CD4-positive, alpha-beta T cell treated with Interleukin-10 for 1 hour (primary cell): ENCODE measurements at regions not wholly inside any gene's neighbourhood (a gene's known extent, or its start where the extent isn't known, plus 50 kb on each side); places are given as distances from the start of the nearest gene placed in this dataset.

Experiments
- DNase-seq: peaks from one replicate; pipeline ENCODE4 v3.0.0-alpha.2; 2020

DNA sequence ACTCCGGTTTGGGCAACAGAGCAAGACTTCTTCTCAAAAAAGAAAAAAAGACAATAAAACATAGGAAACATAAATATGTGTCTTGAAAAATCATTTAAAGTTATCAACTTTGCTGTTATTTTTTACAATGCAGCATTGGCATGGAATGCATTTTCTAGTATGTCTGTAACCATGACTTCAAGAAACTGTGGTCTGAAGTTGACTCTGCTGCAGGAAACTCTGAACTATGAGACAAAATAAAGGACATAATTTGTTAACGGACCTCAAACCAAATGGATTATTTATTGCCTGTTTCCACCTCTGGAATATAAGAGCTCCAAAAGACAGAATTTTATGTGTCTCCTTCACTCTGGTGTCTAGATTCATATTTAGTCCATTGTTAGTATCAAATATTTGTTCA, 79.1 kb downstream of the TRIB2 start:
- DNase-seq = no peak

DNA sequence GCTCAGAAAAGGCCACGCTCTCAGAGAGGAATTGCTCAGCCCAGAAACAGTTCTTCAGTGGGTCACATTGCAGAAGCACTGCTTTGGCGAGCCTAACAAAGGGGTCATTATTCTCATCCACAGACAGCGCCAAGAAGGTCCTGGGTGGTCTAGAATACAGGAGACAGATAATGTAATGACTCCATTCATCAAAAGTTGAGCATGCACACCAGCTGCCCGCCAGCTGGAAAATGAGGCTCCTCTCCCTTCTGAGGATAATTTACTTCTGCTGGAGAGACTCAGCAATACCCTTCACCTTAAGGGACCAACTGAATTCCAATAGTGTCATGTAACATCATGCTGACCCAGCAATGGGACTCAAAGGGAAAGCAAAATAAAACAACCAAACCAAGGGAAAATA, 79.9 kb downstream of the TRIB2 start:
- no peak for DNase-seq

DNA sequence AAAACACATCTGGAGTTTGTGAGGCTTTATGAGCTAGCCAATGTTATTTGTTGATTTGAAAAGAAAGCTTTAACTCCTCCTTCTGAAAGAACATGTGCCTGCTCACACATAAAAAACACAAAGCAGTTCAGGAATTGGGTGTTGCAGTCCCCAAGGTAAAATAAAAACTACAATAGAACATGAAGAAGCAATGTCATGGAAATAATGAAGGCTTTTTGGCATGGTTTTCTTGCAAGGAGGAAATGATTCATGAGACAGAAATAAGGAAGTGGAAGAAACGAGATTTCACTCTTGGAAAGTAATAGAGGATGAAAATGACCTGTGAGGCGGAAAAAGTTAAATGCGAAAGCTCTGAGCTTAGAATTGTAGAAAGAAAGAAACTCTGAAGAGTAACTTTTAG, 81.1 kb downstream of the TRIB2 start:
- DNase-seq = no peak

DNA sequence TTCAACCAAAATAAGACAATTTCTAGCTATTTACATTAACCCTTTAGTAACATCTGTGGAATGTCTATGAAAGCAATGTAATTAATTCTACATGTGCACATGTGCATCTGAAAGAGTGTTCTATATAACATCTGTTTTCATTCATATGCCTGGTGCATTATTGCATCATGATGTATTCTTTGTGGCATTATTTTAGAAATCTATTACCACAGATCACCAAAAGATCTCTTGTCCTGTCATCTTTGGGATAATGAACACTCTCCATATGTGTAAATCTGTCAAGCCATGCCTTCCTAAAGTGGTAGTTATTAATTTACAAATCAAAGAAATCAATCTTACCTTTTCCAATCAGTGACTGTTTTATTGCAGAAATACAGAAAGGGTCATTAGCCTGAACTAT, 86.9 kb downstream of the TRIB2 start:
- no peak for DNase-seq

DNA sequence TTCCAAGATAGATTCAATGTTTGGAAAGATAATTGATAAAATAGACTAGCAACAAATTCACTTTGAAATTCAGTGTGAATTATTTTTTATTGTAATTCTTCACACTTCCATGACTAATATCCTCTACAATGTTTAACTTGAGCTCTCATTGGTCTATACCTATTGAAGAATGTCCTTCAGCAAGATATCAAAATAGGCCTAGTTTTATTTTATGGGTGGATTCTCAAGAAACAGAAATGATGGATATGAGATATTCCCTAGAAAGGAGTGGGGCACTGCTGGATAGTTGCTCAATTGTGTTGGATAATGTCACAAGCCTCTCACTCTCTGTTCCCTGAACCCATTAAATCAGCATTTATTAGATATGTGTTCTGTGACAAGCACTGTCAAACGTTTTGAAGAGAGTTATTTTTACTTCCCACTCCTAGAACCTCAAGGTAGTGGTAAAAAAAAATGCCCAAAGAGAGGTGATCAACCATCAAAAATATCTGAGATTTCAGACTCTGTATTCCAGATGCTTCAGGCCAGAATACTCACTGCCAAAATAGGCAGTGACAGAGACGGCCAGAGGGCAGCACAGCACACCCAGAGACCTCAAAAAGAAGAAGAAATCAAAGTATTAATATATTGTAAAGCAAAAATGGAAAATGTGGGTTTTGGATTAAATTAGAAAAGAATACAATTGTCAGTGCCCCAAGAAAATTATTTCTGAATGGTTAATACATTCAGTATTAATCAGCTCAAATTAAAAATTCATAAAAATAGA, 87.5 kb downstream of the TRIB2 start:
- DNase-seq = no peak

DNA sequence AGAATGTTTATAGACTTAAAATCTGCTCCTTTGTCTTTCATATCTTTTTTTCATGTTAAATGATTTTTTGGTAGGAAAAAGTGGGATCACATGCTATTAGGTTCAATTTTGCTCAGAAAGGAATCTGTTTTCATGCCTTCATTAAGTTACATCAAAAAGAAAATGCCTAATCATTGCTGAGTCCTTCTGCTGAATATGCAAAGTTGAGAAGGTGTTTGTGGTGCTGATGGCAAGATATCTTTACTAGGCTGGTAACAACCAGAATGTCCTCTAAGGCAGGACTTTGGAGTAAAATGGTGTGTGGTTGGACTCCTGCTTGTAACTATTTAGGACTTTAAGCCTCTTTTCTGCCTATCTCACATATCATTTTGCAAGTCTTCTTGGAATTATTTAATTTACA, 88.3 kb downstream of the TRIB2 start:
- no peak for DNase-seq

DNA sequence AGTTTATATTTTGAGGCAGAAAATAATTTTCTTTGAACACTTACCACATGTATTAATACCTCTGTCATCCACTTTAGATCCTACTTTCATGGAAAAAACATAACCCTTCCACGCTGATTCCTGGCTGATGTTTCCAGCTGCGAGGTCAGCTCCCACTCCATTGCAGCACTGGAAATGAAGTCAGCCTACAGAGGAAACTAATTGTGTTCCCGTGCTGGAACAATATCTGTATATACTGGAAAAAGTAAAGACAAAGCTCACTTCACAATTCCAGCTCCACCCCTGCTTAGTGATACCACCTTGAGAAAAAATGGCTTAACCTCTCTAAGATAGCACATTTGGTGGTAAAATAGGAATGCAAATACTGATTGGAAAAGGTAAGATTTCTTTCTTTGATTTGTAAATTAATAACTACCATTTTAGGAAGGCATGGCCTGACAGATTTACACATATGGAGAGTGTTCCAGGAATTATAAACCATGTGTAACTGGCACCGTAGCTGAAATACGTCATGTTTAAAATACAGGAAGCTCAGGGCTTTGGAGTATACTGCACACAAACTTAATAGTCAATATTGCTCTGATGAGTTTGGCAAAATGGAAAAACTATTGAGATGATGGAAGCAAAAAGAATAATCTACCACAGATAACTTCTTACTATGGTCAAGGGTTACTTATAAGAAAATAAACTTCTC, 90.0 kb downstream of the TRIB2 start:
- DNase-seq = no peak

DNA sequence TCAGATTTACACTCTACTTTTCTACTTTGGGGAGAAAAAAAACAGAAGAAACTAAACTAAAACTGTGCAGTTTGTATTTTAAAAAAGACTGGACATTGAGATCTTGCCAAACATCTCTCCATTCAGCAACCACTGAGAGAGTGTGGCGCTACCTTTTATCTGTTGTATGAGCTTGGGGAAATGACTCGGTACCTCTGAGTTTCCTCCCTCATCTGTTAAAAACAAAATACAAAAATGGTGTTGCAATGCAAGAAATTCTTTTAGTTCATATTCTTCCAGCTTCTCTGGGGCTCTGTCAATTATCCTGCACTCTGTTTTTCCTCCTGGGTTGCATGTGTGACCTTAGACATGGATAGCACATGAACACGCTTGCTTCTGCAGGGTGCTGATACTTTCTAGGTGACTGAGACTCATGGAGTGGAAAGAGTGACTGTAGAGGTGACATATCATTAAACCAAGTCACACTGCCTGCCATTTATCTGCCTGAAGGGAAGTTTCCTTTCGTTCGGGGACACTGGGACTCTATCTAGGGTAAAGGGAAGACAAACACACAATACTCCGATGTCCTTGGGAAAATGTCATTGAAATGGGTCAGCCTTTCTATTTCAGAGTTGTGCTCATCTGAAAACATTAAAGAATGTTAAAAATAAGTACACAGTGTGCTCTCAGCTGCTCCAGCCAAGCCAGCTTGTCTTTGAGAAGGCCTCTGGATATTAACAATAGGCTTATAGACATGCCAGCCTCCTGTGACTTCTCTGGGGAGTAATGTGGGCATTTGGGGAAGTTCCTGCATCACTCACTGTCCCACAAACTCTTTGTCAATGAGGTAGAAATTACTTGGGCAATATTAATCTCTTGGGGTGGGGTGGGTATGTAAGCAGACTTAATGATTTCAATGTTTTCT, 91.4 kb downstream of the TRIB2 start:
- no peak for DNase-seq

DNA sequence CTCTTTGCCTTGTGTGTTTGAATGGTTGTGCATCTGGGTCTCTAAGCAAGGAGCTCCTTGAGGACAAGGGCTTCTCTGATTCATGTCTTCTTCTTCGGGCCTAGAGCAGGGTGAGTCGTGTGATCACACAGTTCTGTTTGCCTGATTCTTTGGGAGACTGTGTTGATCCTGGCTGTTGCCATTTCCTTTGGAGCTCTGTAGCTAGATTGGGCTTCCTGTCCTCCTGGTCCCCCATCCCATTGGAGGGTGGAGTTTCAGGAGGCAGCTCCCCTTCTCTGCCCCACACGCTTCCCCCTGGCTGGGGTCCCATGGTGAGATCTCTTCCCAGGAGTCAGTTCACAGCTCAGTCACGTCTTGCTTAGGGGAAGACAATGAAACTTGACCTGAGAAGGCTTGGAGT, 92.8 kb downstream of the TRIB2 start:
- no peak for DNase-seq

DNA sequence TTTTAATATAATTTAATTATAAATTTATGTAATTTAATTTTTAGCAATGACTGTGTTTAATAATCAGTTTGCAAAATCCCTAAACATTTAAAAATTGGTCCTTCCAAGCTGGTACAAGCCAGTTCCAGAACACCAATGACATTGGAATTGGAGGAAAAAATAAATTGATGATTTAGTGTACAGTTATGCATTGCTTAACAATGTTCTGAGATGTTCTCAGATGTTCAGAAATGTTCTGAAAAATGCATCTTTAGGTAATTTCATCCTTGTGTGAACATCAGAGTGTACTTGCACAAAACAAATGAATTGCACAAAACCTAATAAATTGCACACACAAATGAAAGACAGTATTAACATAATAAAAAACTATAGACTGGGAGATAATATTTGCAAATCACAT, 95.2 kb downstream of the TRIB2 start:
- DNase-seq = no peak

DNA sequence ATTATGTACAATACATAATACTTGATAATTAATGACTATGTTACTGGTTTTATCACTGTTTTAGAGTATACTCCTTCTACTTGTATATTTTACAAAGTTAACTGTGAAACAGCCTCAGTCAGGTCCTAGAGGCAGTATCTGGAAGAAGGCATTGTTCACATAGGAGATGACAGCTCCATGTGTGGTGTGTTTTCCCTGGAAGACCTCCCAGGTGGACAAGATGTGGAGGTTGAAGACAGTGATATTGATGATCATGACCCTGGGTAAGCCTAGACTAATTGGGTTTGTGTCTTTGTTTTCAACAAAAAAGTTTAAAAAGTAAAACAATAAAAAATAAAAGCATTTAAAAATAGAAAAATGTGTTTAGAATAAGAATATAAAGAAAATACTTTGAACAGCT, 96.4 kb downstream of the TRIB2 start:
- no peak for DNase-seq

DNA sequence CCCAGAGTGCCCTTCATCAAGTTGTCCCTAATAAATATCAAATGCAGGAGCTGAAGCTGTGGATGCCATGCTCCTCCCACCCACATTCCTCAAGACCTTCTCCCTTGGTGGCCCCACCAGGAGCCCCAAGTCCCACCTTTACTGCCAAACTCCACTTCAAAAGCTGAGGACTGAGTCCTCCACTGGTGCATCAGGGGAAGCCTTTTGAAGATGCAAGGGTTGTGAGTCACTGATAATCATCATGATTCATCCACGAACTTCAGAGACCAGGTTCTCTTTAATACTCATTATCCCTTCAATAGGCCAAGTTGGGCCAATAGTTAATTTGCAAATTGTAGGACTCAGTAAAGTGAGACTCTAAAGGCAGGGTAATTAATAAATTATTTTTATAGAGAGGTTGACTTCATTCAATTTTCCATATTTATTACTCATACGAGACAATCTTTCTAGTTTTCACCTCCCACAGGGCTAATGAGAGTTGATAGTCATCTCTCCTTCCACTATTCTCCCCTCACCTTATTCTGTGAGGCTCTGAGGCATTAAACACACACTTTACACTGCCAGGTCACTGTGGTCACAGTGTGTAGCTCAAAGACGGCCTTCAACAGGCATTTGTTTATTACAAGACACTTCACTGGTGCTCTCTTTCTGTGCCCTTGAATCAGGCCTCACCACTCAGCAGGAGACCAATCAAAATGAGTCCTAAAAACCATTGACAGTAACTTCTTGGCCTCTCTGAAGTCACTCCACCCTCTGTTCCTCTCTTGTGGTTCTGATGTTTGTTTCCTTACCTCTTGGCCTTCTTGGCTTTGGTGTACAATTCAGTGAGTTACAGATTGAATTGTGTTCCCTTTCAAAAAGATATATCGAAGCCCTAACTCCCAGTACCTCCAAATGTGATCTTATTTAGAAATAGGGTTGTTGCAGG, 99.9 kb downstream of the TRIB2 start:
- DNase-seq = no peak

DNA sequence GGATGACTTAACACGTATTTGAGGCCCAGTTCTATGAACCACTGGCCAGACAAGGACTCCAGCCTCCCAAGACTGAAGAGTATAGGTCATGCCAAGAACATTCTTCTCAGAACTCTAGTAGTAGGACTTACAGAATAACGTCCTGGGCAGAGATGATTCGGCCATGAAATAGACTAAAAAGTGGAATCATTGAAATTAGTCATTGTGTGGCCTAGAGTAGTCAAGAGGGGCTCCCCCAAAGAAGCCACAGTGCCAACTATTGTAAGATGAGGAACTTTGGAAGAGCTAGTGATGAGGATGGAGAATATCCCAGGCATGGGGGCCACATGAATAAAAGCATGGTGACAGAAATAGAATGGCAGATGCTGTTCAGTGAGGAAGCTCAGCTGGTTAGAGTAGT, 101.1 kb downstream of the TRIB2 start:
- DNase-seq = no peak

DNA sequence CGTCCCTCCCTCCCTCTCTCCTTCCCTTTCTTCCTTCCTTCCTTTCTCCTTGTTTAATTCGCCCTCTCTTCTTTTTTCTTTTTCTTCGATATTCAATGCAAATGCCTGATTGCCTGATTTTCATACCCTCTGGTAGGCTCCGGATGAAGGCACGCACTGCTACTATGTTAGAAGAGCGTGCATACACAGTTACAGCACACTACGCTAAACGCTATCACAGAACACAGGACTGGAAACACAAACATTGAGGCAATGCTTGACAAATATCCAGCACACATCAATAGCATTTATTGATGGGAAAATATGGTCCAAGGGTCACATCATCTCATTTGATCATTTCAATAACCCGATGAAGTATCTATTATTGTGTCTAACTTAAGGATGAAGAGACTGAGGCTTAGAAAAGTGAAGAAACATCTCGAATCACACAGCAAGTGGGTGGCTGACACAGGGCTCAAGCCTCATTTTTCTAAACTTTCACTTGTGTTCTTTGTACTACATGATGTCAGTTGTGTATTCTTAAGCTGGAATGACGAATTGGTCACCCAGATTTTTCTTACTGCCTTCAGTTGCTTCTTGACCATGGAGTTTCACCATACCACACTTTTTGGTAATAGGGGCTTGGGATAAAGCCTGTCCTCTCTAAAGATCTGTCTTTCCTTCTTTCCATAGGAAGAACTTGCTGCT, 101.8 kb downstream of the TRIB2 start:
- DNase-seq = no peak

DNA sequence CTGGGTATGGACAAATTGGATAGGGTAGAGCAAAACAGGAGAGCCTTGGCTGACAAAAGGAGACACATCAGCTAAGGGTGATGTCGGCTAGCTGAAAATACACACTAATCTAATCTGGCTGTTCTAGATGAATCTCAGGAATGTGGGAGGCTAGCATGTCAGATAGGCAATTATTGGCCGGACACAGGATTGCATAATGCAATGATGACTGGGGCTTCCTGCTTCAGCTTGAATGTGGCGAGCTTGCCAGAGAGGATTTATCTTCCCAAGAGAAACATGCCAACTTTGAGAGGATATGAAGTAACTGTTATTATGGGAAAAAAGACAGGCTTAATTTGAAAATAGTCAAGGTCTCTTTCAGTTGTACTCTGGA, 102.4 kb downstream of the TRIB2 start:
- no peak for DNase-seq

DNA sequence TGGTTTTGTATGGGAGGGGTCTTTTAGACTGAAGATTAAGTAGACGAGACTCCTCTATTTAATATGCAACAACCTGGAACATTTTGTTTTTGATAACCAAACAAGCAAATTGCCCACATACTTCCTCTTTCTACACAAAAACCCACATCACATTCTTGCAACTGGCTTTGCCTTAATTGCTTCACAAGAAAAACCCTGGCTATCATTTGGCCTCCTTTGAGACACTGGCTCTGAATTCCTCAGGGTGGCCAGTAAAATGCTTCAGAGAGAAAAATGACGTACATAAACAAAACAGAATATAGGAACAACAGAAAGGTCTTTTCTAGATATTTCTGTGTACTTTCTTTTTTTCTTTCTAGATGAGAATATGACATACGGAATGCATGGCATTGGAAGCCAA, 103.0 kb downstream of the TRIB2 start:
- no peak for DNase-seq

DNA sequence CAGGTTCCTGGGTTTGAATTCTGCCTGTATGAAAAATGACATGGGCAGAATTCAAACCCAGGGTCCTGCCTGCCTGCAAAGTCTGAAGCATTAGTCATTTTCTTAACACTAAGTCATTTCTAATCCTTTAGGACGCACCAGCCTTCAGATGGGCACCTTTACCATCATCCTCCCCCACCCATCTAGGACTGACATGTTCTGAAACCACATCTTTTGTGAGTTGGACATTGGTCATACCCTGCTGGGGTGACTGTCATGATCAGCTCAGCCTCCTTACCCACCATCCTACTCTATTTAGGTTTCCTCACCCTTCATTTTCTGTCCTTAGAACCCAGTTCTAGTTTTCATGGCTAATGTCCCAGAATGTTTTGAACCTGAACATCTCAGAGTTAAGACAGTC, 104.9 kb downstream of the TRIB2 start:
- DNase-seq = no peak

DNA sequence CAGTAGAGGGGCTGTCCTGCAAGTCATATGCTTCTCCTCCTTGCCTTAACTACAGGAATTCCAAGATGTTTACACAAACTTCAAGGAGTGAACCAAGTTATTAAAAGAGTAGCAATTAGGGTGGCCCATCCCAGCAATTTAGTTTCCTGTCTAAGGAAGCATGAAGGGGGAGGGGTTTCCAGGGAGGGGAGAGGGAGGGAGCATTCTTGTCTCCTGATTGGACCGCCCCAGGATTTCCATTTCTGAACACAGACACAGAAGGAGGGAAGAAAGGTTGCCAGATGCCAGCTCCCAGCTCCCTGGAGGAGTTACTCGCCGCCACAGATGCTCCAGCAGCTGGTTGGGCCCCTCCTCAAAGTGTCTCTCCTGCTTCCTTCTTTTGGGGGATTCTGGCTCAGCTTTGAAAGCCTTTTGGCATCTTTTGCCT, 107.6 kb downstream of the TRIB2 start:
- no peak for DNase-seq

DNA sequence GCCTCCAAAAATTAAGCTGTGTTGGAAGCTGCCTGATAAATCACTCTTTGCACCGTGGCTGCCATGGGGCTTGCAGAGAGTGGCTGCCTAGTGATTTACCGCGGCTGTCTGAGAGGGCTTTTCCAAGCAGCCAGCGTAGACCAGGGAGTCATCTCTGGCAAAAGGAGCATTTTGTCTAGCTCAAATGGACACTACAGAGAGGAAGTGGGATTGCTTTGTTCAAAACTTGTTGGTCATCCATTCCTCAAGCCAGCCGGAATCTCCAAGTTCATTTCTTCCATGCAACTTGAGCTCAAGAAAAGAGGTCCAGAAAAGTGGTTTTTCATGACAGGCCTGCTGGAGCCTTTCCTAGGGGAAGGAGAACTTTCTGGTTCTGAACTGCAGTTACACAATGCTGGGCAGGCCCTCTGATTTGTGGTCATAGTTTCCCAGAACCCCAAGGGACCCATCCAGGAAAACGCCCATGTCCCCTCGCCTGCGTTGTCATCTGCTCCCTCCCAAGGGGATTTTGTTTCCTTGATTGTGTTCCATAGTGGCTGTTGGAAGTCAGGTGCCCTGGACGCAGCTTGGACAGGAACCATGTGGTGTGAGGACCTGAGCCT, 108.1 kb downstream of the TRIB2 start:
- DNase-seq = no peak

DNA sequence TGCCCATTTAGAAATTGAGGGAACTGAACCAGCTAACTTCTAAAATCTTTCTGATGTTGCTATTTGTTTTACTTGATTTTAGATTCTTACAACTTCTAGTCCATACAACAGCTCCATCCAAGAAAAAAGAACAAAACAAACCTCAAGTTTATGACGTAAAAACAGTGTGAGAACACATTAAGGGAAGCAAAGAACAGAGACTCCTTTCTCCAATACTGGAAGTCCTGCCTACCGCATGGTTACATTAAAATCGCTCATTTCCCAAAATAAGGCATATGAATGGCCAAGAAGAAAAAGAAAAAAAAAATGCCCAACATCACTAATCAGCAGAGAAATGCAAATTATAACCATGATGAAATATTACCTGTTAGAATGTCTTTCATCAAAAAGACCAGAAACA, 110.0 kb downstream of the TRIB2 start:
- no peak for DNase-seq

DNA sequence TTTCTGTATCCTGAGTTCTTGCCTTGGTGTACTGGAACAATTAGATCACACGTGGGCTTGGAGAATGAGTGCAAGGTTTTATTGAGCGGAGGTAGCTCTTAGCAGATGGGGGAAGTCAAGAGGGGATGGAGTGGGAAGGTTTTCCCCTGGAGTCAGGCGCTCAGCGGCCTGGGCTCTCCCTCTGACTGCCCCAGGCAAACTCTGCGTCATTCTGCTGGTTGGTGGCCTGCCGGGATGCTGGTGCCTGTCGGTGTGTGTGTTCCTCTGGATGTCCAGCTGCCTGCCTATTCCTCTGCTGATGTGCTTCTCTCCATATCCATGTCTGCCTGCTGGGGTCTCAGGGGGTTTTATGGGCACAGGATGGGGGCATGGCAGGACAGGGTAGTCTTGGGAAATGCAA, 111.0 kb downstream of the TRIB2 start:
- DNase-seq = no peak

DNA sequence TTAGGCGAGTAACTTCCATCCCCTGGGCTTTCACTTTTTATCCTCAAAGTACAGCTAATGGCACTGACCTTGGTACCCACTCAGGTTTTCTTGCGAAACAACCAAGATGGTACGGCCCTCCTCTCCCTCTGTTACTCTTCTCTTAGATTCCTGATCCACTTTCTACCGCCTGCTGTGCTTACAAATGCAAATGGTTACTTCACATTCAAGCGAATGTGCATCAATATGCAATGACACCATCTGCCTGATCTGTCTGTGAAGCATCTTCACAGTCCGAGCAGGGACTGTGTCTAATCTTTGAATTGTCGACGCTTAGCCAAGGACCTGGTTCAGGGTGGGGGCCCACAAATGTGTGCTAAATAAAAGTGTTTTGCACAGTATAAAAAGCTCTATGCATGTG, 112.2 kb downstream of the TRIB2 start:
- DNase-seq = no peak
